ENCODE measurements at regions not wholly inside any gene's neighbourhood (a gene's known extent, or its start where the extent isn't known, plus 50 kb on each side); places are given as distances from the start of the nearest gene placed in this dataset.

GRCh38 chr5:67702008-67702407 is 505.4 kb upstream of the CD180 start:
- TF ChIP-seq CTCF (IDR thresholded peaks at IDR 0.05) (no peak), EZH2 (IDR thresholded peaks at IDR 0.05) (no peak)

Measured in neural progenitor cell (in vitro differentiated cells).